ENCODE measurements at regions not wholly inside any gene's neighbourhood (a gene's known extent, or its start where the extent isn't known, plus 50 kb on each side); places are given as distances from the start of the nearest gene placed in this dataset.

DNA sequence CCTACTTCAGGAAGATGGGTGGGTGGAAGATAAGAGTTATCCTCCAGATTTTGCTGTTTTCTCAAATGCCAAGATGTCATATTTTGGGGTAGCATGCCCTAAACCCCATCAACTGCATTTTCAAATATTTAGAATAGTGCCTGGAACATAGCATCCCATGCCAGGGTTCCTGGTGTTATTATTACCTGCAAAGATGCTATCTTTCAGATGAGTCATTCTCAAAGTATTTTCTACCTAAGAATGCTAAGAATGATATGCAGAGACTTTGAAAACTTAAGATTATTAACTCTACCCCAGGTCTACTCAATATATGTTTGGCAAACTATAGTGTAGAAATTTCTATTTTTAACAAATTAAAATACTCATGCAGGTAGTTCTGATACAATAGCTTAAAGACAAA lies 934.3 kb upstream of the SLIT2 start:
- DNase-seq (ENCODE audit: low spot score): no peak

DNA sequence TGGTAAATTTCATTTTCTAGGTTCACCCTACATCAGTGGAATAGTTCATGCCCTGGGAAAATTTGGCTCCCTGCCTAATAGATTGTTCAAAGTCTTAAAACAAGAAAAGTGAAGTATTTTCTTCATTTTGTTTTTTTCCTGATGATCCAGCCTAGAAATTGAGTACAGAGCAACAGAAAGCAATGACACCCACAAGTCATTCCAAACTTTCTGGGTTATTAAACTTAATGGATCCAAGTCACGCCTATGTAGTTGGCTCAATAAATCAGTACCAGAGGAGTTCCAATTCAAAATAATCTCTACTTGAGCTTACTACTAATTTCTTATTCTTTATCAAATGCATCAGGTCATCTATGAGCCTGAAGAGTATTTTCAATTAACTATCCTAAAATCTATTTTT lies 937.6 kb upstream of the SLIT2 start:
- no peak for DNase-seq (ENCODE audit: low spot score)

DNA sequence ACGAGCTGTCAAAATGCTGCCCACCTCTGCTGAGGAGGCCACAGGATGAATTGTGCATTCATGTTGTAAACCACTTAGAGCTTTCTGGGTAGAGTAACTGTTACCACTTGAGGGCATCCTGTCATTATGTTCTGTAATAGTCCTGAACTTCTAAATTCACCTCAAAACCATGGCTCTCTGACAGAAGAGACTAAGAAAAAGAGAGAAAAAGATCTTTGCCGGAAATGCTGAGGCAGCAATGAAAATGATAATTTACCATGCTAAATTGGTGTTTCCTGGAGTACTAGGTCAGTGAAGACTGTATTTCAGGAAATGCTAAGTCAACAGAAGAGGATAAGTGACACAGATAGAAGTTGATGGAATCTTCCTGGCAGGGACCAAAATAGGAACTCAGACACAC lies 942.3 kb upstream of the SLIT2 start:
- peak; percentile 42 for DNase-seq (ENCODE audit: low spot score)

DNA sequence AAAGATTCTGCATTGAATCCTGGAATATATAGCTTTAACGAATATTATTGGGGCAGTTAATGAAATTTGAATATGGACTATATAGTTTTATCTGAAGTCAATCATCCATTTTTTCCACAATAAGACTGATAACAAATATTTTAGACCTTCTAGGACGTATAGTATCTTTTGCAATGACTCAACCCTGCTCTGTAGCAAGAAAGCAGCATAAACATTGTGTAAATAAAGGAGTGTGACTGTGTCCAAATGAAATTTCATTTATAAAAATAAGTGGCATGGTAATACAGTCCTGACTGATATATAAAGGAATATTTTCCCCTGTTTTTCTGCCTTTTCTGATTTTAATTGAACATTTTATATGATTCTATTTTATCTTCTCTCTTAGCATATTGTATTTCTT lies 947.7 kb upstream of the SLIT2 start:
- no peak for DNase-seq (ENCODE audit: low spot score)

DNA sequence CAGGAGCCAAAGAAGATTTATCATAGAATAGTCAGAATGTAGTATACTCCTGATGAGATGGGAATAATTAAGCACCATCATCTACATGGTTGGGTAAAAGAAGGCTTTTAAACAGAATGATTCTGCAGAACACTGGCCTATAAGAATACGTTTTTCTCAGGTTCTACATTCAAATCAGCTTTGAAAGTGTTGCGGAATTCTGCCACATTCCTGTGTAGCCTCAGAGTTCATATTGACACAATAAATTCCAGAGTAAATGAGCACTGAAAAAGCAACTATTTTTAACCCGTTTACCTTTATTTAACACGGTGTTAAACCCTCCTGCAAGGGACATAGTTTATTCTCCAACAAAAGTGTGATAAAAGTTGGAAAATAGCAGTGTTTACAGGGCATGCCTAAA lies 950.2 kb upstream of the SLIT2 start:
- DNase-seq (ENCODE audit: low spot score): no peak

DNA sequence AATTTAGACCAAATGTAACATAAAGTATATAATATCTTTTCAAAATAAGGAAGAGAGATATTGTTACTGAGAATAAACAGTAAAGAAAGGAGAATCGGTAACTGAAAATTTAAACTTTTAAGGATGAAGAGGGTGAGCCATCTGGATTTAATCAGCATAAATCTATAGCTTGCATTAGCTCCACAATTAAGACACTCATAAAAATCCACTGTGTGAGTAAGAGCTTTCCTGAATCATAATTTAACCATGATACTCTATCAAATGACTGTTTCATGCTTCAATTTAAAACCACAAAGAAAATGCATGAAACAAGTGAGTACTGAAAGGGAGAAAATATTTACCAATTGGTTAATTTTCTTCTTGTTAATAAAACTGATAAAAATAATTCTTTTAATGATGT lies 951.5 kb upstream of the SLIT2 start:
- peak; percentile 8 for DNase-seq (ENCODE audit: low spot score)

DNA sequence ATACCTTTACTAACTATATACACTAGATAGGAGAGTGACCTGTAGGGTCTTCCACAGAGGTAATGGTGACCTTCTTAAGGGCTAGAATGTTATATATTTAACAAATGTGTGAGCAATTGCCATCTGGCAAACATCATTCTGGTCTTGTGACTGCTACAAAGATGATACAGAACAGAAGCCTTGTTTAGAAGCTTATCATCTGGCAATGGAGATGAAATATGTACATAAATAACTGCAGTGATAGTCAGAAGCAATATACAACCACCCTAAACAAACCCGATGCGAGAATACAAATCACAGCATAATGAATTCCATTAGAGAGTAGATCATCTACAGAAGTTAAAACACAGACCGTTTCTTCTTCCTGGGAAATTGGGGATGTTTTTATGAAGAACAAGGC lies 952.7 kb upstream of the SLIT2 start:
- DNase-seq (ENCODE audit: low spot score): no peak

DNA sequence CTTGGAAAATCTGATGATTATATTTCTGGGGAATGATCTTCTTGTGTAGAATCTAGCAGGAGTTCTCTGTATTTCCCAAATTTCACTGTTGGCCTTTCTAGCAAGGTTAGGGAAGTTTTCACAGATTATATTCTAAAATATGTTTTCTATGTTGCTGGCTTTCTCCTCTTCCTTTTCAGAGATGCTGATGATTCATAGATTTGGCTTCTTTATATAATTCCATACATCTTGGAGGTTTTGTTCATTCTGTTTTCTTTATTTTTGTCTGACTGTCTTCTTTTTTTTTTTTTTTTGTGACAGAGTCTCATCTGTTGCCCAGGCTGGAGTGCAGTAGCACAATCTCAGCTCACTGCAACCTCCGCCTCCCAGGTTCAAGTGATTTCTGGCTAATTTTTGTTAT lies 957.9 kb upstream of the SLIT2 start:
- no peak for DNase-seq (ENCODE audit: low spot score)

DNA sequence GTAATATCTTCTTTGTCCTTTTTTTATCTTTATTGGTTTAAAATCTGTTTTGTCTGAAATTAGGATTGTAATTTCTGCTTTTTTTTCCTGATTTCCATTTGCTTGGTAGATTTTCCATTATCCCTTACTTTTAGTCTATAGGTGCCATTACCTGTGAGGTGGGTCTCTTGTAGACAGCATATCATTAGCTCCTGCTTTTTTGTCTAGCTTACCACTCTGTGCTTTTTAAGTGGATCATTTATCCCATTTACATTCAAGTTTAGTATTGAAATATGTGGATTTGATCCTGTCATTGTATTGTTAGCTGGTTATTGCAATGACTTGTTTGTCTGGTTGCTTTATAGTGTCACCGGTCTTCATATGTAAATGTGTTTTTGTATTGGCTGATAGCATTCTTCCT lies 958.6 kb upstream of the SLIT2 start:
- no peak for DNase-seq (ENCODE audit: low spot score)

DNA sequence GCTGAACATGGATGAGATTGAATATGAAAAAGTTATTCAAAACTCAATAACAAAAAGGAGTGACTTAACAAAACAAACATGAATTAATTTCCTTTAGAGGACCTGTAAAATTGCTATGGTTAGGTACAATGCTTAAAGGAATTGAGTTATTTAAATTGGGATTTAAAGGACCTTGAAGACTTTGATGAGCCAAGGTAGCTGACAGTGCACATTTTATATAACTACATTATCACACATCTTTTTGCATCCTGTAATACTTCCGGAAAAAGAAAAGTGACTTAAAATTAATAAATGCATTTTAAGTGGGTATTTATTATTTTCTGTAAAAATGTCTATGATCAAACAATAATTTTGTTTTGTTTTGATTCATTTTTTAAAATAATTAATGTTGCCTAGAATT lies 964.8 kb upstream of the SLIT2 start:
- no peak for DNase-seq (ENCODE audit: low spot score)

DNA sequence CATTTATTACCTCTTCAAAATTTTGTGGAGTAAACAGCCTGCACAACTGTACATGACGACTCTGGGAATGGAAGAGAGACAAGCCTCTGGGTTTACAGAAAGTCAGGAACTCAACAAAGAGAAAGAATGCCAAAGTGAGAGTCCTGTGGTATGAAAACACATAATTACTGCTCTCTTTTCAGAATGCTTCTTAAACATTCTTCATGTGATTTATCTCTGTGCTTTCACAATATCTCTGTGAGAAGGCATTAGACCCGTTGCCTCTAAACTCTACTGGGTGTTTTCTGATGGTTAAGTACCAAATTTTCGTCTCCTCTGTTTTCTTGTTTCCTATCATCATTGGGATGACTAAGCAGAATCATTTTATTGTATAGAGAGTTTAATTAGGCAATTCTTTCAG lies 966.6 kb upstream of the SLIT2 start:
- peak; percentile 12 for DNase-seq (ENCODE audit: low spot score)

DNA sequence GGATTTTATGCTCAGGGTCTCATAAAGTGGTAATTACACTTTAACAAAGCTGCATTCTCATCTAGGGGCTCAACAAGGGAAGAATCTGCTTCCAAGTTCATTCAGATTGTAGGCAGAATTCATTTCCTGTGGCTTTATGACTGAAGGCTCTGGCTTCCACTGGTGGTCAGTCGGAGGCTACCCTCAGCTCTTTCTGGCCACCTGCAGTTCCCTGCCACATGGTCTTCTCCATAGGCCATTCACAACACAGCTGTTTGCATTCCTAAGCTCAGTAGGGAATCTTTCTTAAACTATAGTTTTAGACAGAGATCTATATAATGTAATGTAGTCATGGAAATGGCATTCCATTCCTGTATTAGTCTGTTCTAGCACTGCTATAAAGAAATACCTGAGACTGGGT lies 973.0 kb upstream of the SLIT2 start:
- no peak for DNase-seq (ENCODE audit: low spot score)

DNA sequence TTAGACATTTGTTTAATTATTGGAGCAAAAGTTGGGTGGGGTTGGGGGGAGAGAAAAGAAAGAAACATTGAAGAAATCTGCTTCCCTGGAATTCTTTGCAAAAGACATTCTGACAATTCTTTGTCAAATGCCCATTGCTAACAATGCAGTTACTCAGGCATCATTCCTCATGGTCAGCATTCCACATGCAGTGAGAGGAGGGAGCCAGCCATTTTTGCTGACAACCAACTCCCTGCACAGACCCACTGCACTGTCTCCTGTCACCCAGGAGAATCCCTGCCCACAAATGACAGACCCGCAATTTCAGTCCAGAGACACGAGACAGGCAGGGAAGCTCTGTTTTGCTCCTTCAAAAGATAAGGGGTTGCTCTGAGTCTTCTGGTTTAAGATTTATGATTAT lies 985.1 kb upstream of the SLIT2 start:
- peak; percentile 16 for DNase-seq (ENCODE audit: low spot score)

DNA sequence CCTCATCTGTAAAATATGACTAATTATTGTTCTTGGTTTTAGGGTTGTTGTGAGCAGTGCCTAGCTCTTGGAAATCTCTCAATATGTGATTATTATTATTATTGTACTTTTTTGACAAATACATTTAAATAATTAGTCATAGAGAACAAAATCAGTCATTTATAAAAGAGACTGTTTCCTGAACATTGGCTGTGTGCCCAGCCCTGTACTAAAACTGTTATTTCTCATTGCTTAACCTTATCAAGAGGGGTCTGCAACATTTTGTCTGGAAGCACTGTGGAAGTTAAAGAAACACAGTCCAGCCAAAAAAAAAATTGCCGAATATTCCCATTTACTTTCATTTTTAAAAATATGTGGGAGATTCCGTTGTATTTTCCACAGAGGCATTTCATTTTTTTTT lies 989.2 kb upstream of the SLIT2 start:
- no peak for DNase-seq (ENCODE audit: low spot score)

DNA sequence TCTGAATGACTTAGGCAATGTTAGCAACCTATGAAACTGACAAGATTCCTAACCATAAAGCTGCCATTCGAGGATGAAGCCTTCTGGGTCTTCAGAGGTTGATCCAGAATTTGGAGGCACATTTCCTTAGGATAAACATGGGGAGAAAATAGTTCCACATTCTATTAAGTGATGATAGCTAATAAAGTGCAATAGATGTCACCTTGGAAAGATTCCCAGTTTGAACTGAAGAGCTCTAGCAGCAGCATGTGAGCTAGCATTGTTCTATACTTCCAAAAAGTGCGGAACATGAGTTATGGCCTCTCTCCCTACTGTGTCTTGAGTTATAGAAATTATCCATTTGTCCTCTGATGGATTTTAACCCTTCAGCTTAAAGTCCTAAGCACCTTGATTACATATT lies 991.4 kb upstream of the SLIT2 start:
- DNase-seq (ENCODE audit: low spot score): no peak

DNA sequence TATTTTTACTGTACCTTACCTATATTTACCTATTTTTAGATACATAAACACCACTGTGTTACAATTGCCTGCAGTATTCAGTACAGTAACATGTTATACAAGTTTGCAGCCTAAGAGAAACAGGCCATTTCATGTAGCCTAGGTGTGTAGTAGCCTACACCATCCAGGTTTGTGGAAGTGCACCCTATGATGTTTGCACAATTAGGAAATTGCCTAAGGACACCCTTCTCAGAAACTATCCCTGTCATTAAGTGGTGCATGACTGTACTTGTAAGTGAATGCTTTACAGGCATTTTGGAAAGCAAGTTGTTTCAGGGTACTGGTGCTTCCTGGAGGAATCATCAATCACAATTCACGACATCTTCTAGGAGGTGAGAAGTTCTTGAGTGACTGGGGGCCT lies 991.8 kb upstream of the SLIT2 start:
- DNase-seq (ENCODE audit: low spot score): no peak

DNA sequence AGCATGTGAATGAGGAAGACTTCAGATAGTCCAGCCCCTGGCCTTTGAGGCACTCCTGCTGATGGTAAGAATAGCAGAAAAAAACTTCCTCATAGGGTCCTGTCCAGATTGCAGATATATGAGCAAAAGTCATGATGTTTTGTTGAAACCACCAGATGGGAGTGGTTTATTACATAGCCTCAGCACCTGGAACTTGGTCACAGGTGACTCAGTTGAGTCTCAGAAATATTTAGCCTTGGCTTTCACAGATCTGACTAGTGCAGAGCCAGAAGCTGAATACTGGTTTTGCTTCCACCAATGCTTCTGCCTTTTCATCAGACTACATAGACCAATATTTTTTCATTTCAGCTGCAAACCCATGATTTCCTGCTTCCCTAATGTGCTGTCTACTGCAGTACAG lies 994.9 kb upstream of the SLIT2 start:
- DNase-seq (ENCODE audit: low spot score): no peak

DNA sequence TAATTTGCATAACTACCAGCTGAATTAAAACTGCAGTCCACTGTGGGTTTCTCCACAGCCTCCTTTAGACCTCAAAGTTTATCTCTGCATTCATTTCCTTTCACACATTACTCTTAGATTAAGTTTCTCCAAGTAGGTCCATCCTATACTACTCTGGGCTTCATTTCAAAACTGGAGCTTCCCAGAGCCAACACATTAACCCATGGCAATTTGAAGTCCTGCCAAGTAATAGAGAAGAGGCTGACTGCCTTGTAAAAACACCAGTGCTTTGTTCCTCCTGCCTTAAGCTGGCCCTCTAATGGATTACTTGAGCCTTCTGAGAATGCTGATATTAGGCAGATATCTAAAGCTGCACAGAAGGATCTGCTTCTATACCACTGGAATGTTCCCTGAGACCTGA lies 997.2 kb upstream of the SLIT2 start:
- DNase-seq (ENCODE audit: low spot score): no peak

DNA sequence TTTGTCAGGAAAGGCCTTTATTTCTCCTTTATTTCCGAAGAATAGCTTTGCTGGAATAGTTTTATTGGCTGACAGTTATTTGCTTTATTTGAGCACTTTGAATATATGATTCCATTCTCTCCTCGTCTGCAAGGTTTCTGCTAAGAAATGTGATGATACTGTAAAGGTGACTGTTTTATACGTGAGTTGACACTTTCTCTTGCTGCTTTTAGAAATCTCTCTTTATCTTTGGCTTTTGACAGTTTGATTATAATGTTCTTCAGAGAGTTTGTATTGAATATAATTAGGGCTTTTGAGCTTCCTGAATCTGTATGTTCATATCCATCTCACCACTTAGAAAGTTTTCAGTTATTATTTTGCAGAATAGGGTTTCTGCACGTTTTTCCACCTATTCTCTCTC lies 1003.7 kb upstream of the SLIT2 start:
- no peak for DNase-seq (ENCODE audit: low spot score)

DNA sequence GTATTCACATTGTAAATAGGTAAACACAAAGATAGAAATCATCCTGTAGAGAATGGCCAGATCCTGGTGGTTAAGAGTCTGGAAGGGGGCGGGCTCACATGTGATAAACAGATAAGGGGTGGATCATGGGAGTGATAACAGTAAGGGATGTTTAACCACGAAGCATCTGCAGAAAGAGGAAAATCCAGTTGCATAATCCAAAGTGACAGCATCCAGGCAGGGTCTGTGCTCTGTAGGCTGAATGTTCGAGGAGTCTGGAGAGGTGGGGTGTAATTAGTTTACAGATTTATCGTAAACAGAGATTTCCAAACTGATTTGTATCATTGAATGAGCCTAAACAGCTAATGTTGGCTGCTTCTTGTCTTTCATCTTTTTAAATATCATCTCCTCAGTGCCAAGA lies 1009.8 kb upstream of the SLIT2 start:
- DNase-seq (ENCODE audit: low spot score): no peak

DNA sequence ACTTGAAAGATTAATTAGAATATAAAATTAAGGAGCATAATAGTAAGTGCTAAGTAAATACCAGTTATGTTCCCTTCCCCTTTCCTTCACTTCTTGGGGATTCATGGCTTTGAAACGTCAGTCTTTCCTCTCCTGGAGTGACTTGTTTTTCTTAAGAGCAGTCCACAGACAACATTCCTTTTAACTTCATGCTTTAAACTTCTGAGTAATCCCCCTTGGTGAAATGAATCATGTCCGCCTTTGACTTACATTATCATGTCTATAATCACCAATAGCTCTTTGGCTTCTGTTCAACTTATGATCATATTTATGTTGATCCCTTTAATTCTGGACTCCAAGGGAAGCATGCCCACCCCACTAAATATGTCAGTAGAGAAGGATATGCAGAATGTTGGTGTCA lies 1012.1 kb upstream of the SLIT2 start:
- no peak for DNase-seq (ENCODE audit: low spot score)

DNA sequence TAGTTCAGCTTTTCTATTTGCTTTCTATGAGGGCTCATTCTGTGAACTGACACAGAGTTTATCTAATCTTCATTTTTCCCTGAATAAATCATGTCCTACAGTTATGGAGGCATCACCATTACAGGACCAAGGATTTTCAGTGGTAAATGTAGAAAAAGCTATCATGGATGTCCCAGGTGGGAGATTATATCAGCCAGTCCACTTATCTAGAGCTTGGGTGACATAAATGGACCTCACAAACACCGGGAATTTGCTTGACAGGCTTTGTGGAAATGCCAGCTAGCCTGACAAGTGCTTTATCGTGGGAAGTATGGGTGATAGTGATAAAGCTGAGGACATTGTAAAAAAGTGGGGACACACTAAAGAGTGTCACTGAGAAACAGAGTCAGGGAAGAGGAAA lies 1015.2 kb upstream of the SLIT2 start:
- DNase-seq (ENCODE audit: low spot score): no peak

DNA sequence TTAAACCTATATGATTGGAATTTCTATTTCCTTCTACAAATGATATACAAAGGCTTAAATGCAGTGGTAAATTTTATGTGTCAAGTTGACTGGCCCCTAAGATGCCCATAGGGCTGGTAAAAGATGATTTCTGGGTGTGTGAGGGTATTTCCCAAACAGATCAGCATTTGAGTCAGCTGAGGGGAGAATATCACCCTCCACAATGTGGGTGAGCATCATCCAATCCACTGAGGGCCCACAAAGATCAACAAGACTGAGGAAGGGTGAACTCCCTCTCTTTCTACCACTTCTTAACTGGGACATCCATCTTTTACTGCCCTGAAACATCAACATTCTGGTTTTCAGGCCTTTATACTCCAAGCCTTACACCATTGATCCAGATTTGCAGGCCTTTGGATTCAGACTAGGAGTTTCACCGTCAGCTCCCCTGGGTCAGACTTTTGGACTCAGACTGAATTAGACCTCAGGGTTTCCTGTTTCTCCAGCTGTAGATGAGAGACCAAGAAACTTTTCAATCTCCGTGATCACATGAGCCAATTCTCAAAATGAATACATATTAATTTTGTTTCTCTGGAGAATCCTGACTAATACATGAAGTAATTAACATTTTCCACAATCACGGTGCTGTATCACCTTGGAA lies 1020.7 kb upstream of the SLIT2 start:
- no peak for DNase-seq (ENCODE audit: low spot score)

DNA sequence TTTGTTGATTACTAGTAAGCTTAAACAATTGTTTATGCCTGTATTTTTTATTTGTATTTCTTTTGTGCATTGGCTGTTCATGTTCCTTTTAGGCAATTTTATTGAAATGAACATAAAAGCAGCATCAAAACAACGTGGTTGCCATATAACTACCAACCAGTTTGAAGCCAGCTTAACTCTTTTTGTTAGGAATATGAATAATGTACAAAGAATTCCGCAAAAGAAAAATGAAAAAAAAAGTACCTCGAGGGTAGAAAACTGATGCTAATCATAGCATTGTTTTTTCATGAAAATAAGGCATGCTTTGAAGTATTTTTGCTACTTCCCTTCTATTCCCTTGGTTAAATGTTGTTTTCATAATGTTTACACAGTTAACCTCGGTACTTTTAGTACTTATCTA lies 1024.0 kb upstream of the SLIT2 start:
- peak; percentile 20 for DNase-seq (ENCODE audit: low spot score)

DNA sequence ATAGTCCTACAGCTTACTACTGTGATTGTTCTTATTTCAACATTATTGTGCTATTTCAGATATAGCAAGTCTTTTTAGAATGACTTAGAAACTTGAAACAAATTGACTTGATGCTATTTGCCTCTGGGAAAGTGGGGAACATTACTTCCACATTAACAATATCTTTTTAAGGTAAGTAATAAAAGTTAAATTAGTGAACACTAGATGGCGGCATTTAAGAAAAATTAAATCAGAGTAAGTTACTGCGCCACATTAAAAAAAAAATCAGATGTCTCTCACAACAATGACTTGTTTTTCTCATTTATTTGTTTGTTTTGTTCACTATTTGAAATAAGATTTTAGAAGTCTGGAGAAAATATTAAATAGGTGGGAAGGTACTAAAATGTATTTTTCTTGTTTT lies 1026.9 kb upstream of the SLIT2 start:
- peak; percentile 17 for DNase-seq (ENCODE audit: low spot score)
